ENCODE measurements at regions not wholly inside any gene's neighbourhood (a gene's known extent, or its start where the extent isn't known, plus 50 kb on each side); places are given as distances from the start of the nearest gene placed in this dataset.

DNA sequence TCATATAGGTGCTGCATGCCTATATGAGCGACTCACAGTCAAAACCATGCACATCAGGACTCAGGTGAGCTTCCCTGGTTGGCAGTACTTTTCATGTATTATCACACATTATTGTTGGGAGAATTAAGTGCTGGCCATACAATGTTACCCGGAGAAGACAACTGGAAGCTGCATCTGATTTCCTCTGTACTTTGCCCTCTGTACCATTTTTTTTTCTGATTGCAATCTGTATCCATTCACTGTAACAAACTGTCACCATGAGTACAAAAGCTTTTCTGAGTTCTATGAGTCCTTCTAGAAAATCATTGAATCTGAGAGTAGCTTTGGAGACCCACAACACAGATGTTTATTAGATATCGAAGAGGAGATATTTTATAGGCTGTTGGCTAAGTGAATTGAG, 651.0 kb downstream of the NR2F1-AS1 start:
- in situ Hi-C loops (cut with MboI) (no loop called here), intact Hi-C loops (cut with micrococcal nuclease; ENCODE audit: unreplicated experiment) (no loop called here)
- 33% methylated on average over 3 of the region's 3 CpGs for WGBS (ENCODE audit: insufficient coverage, insufficient replicate concordance, low lambda C conversion rate, missing lambda C conversion rate)
- POLR2A ChIA-PET: no interaction called here
- no peaks in the 10 kb centered on the region for H3K9me3 ChIP-seq (replicated peaks; ENCODE audit: control insufficient read depth, insufficient read depth, low read length)
- no peak overlapping the region for H3K9ac ChIP-seq (ENCODE audit: control insufficient read depth, insufficient read depth, low read length)
- no peak overlapping the region for H3K4me2 ChIP-seq (ENCODE audit: control insufficient read depth, insufficient read depth)
- no peaks in the 10 kb centered on the region for H3K27me3 ChIP-seq (replicated peaks in 1 of 2; ENCODE audit: control insufficient read depth in 2 of 2, insufficient read depth in 2 of 2, low read length in 1 of 2)
- H3K4me3 ChIP-seq: no peak overlapping the region
- CTCF ChIA-PET: no interaction called here
- H2AFZ ChIP-seq (ENCODE audit: control insufficient read depth, low read depth, low read length): no peak overlapping the region
- H3K4me1 ChIP-seq (ENCODE audit: control insufficient read depth, insufficient read depth, low read length): no peaks in the 10 kb centered on the region
- FAIRE-seq: no peak
- no peak overlapping the region for H3K27ac ChIP-seq (ENCODE audit: control insufficient read depth, insufficient read depth)
- no peaks in the 10 kb centered on the region for H3K79me2 ChIP-seq (ENCODE audit: control insufficient read depth, insufficient read depth, low read length)
- H3K36me3 ChIP-seq (ENCODE audit: control insufficient read depth in 2 of 2, insufficient read depth in 2 of 2, low read length in 1 of 2): no peaks in the 10 kb centered on the region
- ATAC-seq: no peak
- H4K20me1 ChIP-seq (ENCODE audit: control insufficient read depth, insufficient read depth): no peaks in the 10 kb centered on the region
- RAD21 ChIA-PET (ENCODE audit: unreplicated experiment): no interaction called here
- BruUV-seq (replicated peaks): no TSS peak
- TF ChIP-seq SIX5 (IDR thresholded peaks at IDR 0.05; ENCODE audit: low read depth, low read length, severe bottlenecking) (no peak), DPF2 (IDR thresholded peaks at IDR 0.05) (no peak), CBFB (IDR thresholded peaks at IDR 0.05; ENCODE audit: low read depth) (no peak)
- SMC1A ChIA-PET (ENCODE audit: uncharacterized antibody, unreplicated experiment): interaction anchor here (1.1 kb wide), 1 partner anchor 24 kb away, joined by 3 read pairs; no protein-coding TSS in a partner anchor
- DNase-seq (ENCODE audit: low read depth, low spot score): no peak

DNA sequence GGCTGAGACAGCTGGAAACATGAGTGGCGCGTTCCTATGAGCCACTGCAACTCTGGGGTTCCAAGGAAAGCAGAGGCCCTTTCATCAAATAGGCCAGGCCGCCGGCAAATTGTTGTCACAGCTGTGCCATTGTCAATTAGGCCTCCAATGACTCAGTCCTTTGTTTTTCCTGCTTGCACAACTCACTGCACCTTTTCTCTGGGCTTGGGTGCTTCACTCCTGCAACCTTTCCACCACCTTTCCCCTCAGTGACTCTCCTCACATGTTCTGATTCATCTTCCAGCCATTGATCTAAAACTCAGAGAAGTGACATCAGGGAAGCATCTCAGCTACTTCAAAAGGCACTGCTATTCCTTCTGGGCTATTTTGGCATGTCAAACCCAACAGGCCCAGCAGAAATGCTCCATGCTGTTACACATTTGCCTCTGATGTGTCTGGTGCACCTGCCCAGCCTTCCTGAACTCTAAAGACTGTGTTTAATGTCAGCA, 653.7 kb downstream of the NR2F1-AS1 start:
- H3K4me3 ChIP-seq: no peak overlapping the region

More for the DNA sequence above, 653.7 kb downstream of the NR2F1-AS1 start:
- Histone ChIP-seq H3K79me2 (ENCODE audit: control insufficient read depth, insufficient read depth, low read length) (no peaks in the 10 kb centered on the region), H3K4me2 (ENCODE audit: control insufficient read depth, insufficient read depth) (no peak overlapping the region), H3K36me3 (ENCODE audit: control insufficient read depth in 2 of 2, insufficient read depth in 2 of 2, low read length in 1 of 2) (no peaks in the 10 kb centered on the region), H3K9me3 (replicated peaks; ENCODE audit: control insufficient read depth, insufficient read depth, low read length) (no peaks in the 10 kb centered on the region), H3K9ac (ENCODE audit: control insufficient read depth, insufficient read depth, low read length) (no peak overlapping the region), H3K27me3 (replicated peaks in 1 of 2; ENCODE audit: control insufficient read depth in 2 of 2, insufficient read depth in 2 of 2, low read length in 1 of 2) (no peaks in the 10 kb centered on the region), H4K20me1 (ENCODE audit: control insufficient read depth, insufficient read depth) (no peaks in the 10 kb centered on the region), H2AFZ (ENCODE audit: control insufficient read depth, low read depth, low read length) (no peak overlapping the region), H3K4me1 (ENCODE audit: control insufficient read depth, insufficient read depth, low read length) (no peaks in the 10 kb centered on the region), H3K27ac (ENCODE audit: control insufficient read depth, insufficient read depth) (no peak overlapping the region)
- ChIA-PET POLR2A (no interaction called here), SMC1A (ENCODE audit: uncharacterized antibody, unreplicated experiment) (no interaction called here), CTCF (no interaction called here), RAD21 (ENCODE audit: unreplicated experiment) (no interaction called here)
- FAIRE-seq (no peak), DNase-seq (ENCODE audit: low read depth, low spot score) (no peak), ATAC-seq (no peak)
- no peak for TF ChIP-seq EGR1 (IDR thresholded peaks at IDR 0.05; ENCODE audit: borderline replicate concordance in 1 of 2, low read depth in 2 of 2, low read length in 2 of 2)
- no peak for TF ChIP-seq TAF1 (IDR thresholded peaks at IDR 0.05; ENCODE audit: borderline replicate concordance, low read depth, low read length)
- no peak for TF ChIP-seq PAX8 (IDR thresholded peaks at IDR 0.05)
- TF ChIP-seq ZNF24 (IDR thresholded peaks at IDR 0.05): no peak
- no peak for TF ChIP-seq JUND (IDR thresholded peaks at IDR 0.05; ENCODE audit: low read depth, low read length)
- no peak for TF ChIP-seq EZH2 (IDR thresholded peaks at IDR 0.05; ENCODE audit: borderline replicate concordance, control insufficient read depth, low read depth, low read length)
- no peak for TF ChIP-seq HDAC2 (IDR thresholded peaks at IDR 0.05)
- no peak for TF ChIP-seq RBBP5 (conservative IDR thresholded peaks at IDR 0.05)
- TF ChIP-seq RFX5 (IDR thresholded peaks at IDR 0.05; ENCODE audit: low read depth, low read length): no peak
- TF ChIP-seq, protein P1, sequence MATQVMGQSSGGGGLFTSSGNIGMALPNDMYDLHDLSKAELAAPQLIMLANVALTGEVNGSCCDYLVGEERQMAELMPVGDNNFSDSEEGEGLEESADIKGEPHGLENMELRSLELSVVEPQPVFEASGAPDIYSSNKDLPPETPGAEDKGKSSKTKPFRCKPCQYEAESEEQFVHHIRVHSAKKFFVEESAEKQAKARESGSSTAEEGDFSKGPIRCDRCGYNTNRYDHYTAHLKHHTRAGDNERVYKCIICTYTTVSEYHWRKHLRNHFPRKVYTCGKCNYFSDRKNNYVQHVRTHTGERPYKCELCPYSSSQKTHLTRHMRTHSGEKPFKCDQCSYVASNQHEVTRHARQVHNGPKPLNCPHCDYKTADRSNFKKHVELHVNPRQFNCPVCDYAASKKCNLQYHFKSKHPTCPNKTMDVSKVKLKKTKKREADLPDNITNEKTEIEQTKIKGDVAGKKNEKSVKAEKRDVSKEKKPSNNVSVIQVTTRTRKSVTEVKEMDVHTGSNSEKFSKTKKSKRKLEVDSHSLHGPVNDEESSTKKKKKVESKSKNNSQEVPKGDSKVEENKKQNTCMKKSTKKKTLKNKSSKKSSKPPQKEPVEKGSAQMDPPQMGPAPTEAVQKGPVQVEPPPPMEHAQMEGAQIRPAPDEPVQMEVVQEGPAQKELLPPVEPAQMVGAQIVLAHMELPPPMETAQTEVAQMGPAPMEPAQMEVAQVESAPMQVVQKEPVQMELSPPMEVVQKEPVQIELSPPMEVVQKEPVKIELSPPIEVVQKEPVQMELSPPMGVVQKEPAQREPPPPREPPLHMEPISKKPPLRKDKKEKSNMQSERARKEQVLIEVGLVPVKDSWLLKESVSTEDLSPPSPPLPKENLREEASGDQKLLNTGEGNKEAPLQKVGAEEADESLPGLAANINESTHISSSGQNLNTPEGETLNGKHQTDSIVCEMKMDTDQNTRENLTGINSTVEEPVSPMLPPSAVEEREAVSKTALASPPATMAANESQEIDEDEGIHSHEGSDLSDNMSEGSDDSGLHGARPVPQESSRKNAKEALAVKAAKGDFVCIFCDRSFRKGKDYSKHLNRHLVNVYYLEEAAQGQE (IDR thresholded peaks at IDR 0.05; ENCODE audit: low read depth, low read length): no peak
- TF ChIP-seq, protein P2, sequence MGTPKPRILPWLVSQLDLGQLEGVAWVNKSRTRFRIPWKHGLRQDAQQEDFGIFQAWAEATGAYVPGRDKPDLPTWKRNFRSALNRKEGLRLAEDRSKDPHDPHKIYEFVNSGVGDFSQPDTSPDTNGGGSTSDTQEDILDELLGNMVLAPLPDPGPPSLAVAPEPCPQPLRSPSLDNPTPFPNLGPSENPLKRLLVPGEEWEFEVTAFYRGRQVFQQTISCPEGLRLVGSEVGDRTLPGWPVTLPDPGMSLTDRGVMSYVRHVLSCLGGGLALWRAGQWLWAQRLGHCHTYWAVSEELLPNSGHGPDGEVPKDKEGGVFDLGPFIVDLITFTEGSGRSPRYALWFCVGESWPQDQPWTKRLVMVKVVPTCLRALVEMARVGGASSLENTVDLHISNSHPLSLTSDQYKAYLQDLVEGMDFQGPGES (IDR thresholded peaks at IDR 0.05): no peak
- TF ChIP-seq DPF2 (IDR thresholded peaks at IDR 0.05): no peak
- no peak for TF ChIP-seq GATAD2B (conservative IDR thresholded peaks at IDR 0.05; ENCODE audit: low read depth)
- no peak for TF ChIP-seq NFXL1 (IDR thresholded peaks at IDR 0.05; ENCODE audit: borderline replicate concordance)
- intact Hi-C loops (cut with micrococcal nuclease; ENCODE audit: unreplicated experiment): no loop called here
- WGBS (ENCODE audit: insufficient coverage, insufficient replicate concordance, low lambda C conversion rate, missing lambda C conversion rate): 55% methylated on average over 4 of the region's 4 CpGs
- no TSS peak for BruUV-seq (replicated peaks)
- in situ Hi-C loops (cut with MboI): no loop called here

Measured in GM12878 (cell line).